ENCODE measurements at regions not wholly inside any gene's neighbourhood (a gene's known extent, or its start where the extent isn't known, plus 50 kb on each side); places are given as distances from the start of the nearest gene placed in this dataset.

DNA sequence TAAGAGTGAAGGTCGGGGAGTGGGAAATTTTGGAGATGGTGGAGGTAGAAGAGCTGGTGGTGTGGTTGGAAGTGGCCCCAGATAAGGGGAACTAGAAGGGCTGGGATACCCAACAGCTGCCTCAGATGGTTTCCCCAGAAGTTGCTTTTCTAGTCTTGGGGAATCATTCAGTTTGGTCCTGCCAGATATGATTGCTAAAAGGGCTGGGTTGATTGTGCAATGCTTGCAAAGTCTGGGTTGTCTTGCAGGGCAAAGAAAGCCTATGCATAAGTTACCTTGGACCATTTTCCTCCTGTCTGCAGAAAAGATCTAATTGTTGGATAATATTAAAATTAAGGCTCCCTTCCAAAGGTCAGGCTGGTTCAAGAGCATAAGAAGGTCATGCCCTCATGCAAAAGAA is 213.8 kb upstream of the ZNF804B start:
- TF ChIP-seq, protein P1, sequence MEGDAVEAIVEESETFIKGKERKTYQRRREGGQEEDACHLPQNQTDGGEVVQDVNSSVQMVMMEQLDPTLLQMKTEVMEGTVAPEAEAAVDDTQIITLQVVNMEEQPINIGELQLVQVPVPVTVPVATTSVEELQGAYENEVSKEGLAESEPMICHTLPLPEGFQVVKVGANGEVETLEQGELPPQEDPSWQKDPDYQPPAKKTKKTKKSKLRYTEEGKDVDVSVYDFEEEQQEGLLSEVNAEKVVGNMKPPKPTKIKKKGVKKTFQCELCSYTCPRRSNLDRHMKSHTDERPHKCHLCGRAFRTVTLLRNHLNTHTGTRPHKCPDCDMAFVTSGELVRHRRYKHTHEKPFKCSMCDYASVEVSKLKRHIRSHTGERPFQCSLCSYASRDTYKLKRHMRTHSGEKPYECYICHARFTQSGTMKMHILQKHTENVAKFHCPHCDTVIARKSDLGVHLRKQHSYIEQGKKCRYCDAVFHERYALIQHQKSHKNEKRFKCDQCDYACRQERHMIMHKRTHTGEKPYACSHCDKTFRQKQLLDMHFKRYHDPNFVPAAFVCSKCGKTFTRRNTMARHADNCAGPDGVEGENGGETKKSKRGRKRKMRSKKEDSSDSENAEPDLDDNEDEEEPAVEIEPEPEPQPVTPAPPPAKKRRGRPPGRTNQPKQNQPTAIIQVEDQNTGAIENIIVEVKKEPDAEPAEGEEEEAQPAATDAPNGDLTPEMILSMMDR (conservative IDR thresholded peaks at IDR 0.05; ENCODE audit: control insufficient read depth, insufficient read depth, low read depth, low read length): no peak
- H3K4me3 ChIP-seq (ENCODE audit: control insufficient read depth, low read depth, low read length): no peak overlapping the region
- no peak for DNase-seq (ENCODE audit: low read depth)

DNA sequence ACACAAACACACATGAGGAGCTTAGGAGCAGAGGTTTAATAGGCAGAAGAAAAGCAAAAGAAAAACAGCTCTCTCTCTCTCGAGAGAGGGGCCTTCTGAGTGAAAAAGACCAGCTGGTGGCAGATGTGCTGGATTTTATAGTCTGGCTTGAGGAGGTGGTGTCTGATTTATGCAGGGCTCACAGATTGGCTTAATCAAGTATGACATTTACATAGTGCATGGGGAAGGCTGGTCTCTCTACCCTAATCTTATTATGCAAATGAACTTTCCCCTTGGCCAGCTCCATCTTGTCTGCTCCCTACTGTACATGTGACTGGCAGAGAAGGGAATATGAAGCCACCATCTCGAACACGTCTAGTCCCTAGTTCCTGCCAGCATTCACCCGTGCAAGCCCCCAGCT is 219.5 kb upstream of the ZNF804B start:
- no peak for DNase-seq (ENCODE audit: low read depth)
- H3K4me3 ChIP-seq (ENCODE audit: control insufficient read depth, low read depth, low read length): no peak overlapping the region
- TF ChIP-seq, protein P1 (conservative IDR thresholded peaks at IDR 0.05; ENCODE audit: control insufficient read depth, insufficient read depth, low read depth, low read length): no peak

DNA sequence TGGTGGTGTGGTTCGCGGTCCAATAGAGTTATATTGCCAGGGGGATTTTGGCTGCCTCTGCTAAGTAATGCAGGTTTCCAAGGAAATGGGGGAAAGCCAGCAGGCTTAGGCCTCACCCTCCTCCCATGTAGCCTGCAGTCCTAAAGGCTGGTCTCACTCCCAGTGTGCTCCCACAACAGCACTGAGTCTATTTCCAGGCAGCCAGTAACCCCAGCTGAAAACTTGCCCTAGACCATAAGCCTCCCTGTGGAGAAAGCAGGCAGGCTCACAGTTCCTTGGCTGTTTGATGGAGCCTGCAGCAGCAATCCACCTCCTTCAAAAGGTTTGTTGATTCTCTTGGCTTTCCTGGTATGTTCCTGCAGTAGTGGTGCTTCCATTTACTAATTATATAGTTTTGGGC is 220.0 kb upstream of the ZNF804B start:
- DNase-seq (ENCODE audit: low read depth): no peak
- H3K4me3 ChIP-seq (ENCODE audit: control insufficient read depth, low read depth, low read length): no peak overlapping the region
- TF ChIP-seq, protein P1 (conservative IDR thresholded peaks at IDR 0.05; ENCODE audit: control insufficient read depth, insufficient read depth, low read depth, low read length): no peak

DNA sequence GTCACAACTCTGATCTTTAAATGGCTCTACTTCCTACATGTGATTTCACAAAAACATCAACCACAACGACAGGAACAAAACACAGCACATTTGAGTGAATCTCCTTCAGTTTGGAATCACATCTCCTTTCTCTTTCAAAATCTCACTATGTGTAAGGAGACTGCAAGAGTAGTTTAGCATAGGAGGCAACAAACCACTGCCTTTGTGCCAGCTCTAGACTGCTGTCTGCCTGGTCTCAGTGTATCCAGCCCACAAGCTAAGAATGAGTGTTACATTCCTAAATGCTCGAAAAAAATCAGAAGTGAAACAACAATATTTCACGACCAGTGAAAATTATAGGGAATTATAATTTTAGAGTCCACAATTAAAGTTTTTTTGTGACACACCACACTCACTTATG is 217.0 kb upstream of the STEAP4 start:
- no peak for DNase-seq (ENCODE audit: low read depth)
- TF ChIP-seq, protein P1 (conservative IDR thresholded peaks at IDR 0.05; ENCODE audit: control insufficient read depth, insufficient read depth, low read depth, low read length): no peak
- H3K4me3 ChIP-seq (ENCODE audit: control insufficient read depth, low read depth, low read length): no peak overlapping the region

DNA sequence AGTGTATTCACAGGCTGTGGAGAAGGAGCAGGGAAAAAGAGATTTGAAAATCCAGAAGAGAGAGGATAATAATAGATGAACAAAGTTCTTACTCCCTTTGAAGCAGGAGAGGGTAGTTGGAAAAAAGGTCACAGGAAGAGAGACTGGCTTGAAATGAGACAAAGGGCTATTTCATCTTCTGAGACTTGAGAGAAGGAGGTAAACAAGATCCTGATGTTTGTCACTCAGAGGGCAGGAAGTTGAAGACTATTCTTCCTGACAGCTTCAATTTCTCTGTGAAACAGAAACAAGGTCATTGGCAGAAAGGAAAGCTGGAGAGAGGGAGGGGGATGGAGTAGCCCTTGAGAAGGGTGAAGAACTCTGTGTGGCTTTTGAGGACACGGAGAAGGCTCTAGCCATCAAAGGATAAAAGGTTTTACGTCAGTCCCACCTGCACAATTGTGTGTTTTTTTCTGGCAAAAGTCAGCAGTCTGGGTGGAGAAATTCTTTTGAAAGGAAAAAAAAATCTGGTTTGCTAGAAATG is 216.1 kb upstream of the STEAP4 start:
- DNase-seq (ENCODE audit: low read depth): no peak
- H3K4me3 ChIP-seq (ENCODE audit: control insufficient read depth, low read depth, low read length): no peak overlapping the region
- TF ChIP-seq, protein P1 (conservative IDR thresholded peaks at IDR 0.05; ENCODE audit: control insufficient read depth, insufficient read depth, low read depth, low read length): no peak

DNA sequence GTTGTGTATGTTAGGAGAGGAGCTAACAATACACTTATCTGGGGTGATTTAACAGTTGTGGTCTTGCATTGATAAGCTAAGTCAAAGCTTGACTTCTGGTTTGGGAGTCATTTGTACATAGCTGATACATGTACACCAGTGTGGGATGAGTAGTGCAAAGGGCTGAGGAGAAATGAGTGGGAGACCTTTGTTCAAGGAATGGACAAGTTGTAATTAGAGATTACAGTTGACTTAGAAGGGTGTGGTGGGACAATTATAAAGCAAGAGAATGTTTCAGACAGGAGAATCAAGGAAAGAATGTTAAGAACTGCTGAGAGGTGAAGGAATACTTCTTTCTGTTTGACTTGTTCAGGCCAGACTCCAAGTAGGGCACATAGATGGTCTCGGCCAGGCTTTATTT is 209.7 kb upstream of the STEAP4 start:
- H3K4me3 ChIP-seq (ENCODE audit: control insufficient read depth, low read depth, low read length): no peak overlapping the region
- TF ChIP-seq, protein P1 (conservative IDR thresholded peaks at IDR 0.05; ENCODE audit: control insufficient read depth, insufficient read depth, low read depth, low read length): no peak
- no peak for DNase-seq (ENCODE audit: low read depth)

DNA sequence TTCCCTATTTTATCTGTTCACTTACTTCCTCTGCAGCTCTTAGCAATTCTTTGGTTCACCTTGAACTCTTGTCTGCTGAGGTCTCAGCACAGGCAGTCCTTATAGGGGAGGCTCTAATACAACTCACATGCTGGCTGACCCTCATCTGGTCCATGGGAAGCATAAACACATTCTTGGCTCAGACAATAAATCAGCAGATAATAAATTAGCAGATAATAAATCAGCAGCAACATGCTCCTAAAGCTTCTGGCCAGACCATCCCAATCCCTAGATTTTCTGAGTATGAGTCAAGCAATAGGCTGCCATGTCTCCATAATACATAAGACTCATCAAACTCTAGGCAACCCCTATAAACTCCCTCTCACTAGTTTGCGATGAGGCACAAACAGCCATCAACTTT is 208.6 kb upstream of the STEAP4 start:
- H3K4me3 ChIP-seq (ENCODE audit: control insufficient read depth, low read depth, low read length): no peak overlapping the region
- no peak for DNase-seq (ENCODE audit: low read depth)
- TF ChIP-seq, protein P1 (conservative IDR thresholded peaks at IDR 0.05; ENCODE audit: control insufficient read depth, insufficient read depth, low read depth, low read length): no peak

All from fibroblast of mammary gland (primary cell).